GM19351 (cell line): ENCODE measurements at regions not wholly inside any gene's neighbourhood (a gene's known extent, or its start where the extent isn't known, plus 50 kb on each side); places are given as distances from the start of the nearest gene placed in this dataset.

Experiments used
- ATAC-seq: cut with Tn5 transposase; IDR thresholded peaks from one replicate; pipeline ENCODE4 v1.9.1; 2021; ENCODE audit warnings: mild to moderate bottlenecking, moderate library complexity; ENCODE audit not compliant: unreplicated experiment

- no peak for ATAC-seq
Observed at GRCh38 chr2:65663831-65664407, 231.5 kb upstream of the SPRED2 start.

GRCh38 chr2:65662654-65663432 is 230.4 kb upstream of the SPRED2 start:
- no peak for ATAC-seq

- ATAC-seq, result no peak
Observed at GRCh38 chr2:65661980-65662653, 229.7 kb upstream of the SPRED2 start.

DNA sequence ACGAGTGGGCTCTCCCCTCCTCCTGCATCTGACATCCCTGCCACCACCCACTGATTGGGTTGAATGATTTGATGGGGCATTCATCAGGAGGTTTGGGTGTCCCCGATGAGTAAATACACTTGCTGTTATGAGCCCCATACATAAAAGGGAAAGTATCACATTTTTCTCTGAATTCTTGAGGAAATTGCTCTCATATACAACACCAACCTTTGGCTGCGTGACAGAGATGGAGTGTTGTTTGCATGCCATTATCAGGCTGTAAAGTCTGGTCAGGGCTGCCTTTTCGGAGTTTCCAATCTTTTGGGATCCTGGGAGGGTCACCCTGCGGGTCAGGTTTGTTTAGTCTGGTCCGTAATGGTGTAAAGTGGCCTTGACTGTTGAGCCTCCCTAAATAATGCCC is 227.9 kb upstream of the SPRED2 start:
- ATAC-seq, result no peak

GRCh38 chr2:65658881-65659280 is 226.5 kb upstream of the SPRED2 start:
- ATAC-seq, result no peak

- ATAC-seq, result no peak
Observed at GRCh38 chr2:65658266-65658665, 225.9 kb upstream of the SPRED2 start.

DNA sequence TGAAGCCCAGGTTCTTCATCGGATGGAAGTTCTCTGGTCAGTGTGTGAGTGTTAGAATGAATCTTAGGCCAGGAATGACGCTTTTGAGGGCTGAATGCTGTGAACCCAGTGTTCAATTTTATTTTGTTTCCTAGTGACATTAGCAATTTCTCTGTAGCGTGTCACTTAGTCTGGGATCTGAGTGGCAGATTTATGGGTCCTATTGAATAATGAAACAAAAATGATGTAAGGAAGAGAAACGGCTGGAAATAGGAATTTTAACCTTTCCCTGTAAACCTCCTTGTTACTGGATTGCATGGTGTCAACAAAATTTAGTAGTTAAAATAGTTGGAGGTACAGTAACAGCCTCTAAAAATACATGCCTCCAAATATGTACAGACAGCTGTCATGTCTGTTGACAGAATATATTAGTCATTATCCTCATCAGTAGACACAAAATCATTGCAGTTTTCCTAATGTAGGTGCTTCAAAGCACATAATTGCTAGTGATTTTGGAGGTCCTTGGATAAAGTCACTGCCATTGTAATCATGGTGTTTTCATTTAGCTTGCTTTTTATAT is 223.8 kb upstream of the SPRED2 start:
- ATAC-seq, result no peak

DNA sequence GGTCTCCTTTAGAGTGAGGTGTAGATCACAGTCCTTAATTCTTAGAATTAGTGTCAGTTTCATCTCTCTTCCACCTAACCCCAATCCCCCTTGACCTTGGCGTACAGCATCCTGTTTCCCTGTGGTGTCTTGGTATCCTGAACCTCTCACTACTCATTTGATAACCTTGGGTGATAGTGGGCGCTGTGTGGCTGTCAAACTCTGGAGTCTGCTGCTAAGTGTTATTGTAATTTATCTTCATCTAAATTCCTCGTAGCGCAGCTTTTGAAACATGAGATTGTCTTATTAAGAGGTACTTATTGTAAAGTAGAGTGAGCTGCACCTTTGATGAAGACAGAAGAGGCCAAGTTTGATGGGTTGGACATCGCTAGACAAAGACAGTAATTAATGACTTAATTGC is 222.6 kb upstream of the SPRED2 start:
- no peak for ATAC-seq

DNA sequence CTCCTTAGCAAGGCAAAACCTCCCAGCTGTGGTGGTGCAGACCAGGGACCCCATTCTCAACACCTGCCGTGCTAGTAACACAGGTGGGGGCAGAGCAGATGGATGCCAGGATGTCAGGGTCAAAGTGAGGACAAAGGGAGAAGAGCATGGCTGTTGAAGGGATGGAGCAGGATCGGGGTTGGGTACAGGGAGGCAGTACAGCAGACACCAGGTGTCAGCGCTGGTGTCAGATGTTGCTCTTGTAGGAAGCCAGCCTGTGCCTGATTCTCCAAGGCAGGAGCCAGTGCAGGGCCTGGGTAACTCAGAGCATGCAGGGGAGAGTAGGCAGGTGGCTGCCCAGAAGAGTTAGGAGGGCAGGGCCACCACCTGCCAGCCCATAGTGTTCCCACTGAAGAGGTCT is 222.1 kb upstream of the SPRED2 start:
- ATAC-seq, result no peak

DNA sequence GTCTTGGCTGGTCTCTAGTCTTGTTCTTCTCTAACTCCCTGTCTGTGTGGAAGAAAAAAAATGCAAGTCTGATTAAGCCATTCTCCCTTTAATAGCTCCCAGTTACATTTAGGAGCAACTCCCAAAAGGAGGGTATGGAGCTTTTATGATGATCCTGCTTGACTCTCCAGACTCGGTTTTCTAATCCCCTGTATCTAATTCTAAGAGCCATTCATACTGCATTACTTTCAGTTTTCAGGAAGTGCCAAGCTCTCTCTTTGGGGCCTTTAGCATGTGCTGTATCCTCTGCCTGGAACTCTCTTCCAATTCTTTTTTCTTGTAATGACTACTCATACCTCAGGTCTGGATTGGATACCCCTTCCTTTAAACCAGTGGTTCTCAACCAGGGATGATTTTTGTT is 219.7 kb upstream of the SPRED2 start:
- ATAC-seq, result no peak

- ATAC-seq, result no peak
Observed at GRCh38 chr2:65649811-65650589, 217.6 kb upstream of the SPRED2 start.

GRCh38 chr2:65647249-65647842 is 214.9 kb upstream of the SPRED2 start:
- ATAC-seq, result peak; percentile 82

DNA sequence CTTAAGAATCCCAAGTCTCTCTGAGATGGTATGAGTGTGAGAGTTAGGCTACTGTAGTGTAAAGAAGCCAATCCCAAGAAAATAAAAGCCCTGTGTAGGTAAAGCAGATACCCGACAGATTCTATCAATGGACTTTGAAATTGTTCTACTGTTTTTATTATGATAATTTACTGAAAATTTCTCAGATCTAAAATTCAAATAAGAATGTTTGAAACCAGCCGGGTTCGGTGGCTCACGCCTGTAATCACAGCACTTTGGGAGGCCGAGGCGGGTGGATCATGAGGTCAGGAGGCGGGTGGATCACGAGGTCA is 208.3 kb upstream of the SPRED2 start:
- ATAC-seq, result no peak

- no peak for ATAC-seq
Observed at GRCh38 chr2:65639156-65639864, 206.9 kb upstream of the SPRED2 start.

GRCh38 chr2:65638443-65638842 is 206.0 kb upstream of the SPRED2 start:
- peak; percentile 55 for ATAC-seq

GRCh38 chr2:65636813-65637483 is 204.5 kb upstream of the SPRED2 start:
- no peak for ATAC-seq

- no peak for ATAC-seq
Observed at GRCh38 chr2:65636024-65636423, 203.6 kb upstream of the SPRED2 start.

GRCh38 chr2:65634304-65634703 is 201.9 kb upstream of the SPRED2 start:
- no peak for ATAC-seq

GRCh38 chr2:65630643-65631042 is 198.2 kb upstream of the SPRED2 start:
- no peak for ATAC-seq

DNA sequence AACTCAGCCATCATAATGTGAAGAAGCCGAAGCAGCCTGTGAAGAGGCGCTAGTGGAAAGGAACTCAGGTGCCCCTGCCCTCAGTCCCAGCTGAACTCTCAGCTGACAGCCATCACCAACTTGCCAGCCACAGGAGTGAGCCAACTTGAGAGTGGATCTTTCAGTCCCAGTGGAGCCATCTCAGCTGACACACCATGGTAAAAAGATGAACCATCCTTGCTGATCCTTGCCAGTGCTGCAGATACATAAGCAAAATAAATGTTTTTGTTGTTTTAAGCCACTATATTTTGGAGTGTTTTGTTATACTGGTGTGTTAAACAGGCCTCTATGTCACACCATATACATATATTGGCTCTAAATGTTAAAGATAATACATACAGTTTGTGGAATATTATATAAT is 195.8 kb upstream of the SPRED2 start:
- no peak for ATAC-seq
